ENCODE measurements at regions not wholly inside any gene's neighbourhood (a gene's known extent, or its start where the extent isn't known, plus 50 kb on each side); places are given as distances from the start of the nearest gene placed in this dataset.

DNA sequence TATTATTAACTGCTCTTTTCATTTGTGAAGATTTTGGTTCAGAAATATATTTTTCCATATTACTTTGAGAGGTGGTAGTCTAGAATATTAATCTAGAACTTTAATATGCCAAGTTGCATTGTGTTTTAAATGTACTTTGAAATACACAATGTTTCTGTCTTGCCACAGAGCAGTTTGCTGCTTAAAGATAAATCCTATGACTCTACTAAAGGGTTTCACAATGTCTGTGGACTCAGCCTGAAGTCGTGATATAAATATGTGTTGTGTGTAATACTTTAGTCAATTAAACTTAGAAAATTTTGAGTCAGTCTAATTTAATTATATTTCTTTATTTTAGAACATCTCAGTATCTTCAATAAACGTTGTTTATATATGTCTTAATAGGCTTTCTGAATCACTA is 1771.7 kb upstream of the PCDH7 start:
- WGBS, 2 donors: 36 to 43% methylated on average over 2 of the region's 2 CpGs
- no peaks in the 10 kb centered on the region for H3K9me3 ChIP-seq
- no peaks in the 10 kb centered on the region for H3K27me3 ChIP-seq
- TF ChIP-seq POLR2A (IDR thresholded peaks at IDR 0.05): no peak
- no peak for TF ChIP-seq CTCF (IDR thresholded peaks at IDR 0.05)
- no peak for DNase-seq
- H3K4me1 ChIP-seq: no peaks in the 10 kb centered on the region
- H3K27ac ChIP-seq: no peak overlapping the region
- ATAC-seq: no peak
- H3K4me3 ChIP-seq: no peak overlapping the region
- H3K36me3 ChIP-seq (replicated peaks in 1 of 2; ENCODE audit: insufficient read depth in 1 of 2, low read depth in 2 of 2): no peaks in the 10 kb centered on the region
- intact Hi-C loops (cut with DNase I): no loop called here

DNA sequence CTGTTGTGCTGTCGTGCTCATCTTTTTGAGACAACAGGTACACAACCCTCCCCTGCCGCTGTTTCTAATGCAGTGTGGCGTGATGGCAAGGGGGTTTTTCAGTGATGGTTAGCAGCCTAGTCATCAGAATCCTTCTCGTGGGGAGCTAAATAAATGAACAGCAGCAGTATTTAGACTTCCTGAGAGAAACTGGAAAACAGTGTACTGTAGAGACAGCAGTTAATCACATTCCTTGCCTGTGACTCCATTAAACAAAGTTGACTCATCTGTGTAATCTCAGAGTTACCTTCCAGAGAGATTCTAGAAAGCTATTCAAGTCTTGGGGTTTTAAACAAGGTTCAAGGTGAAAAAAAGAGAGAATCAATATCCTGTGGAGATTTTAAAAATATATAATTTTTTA is 1753.2 kb upstream of the PCDH7 start:
- 35 to 51% methylated on average over 4 of the region's 4 CpGs for WGBS, 2 donors
- DNase-seq (no peak), ATAC-seq (no peak)
- Histone ChIP-seq H3K27ac (no peak overlapping the region), H3K4me3 (no peak overlapping the region), H3K27me3 (no peaks in the 10 kb centered on the region), H3K9me3 (no peaks in the 10 kb centered on the region), H3K36me3 (replicated peaks in 1 of 2; ENCODE audit: insufficient read depth in 1 of 2, low read depth in 2 of 2) (no peaks in the 10 kb centered on the region), H3K4me1 (no peaks in the 10 kb centered on the region)
- intact Hi-C loops (cut with DNase I): no loop called here
- TF ChIP-seq POLR2A (IDR thresholded peaks at IDR 0.05): no peak
- TF ChIP-seq CTCF (IDR thresholded peaks at IDR 0.05): no peak

DNA sequence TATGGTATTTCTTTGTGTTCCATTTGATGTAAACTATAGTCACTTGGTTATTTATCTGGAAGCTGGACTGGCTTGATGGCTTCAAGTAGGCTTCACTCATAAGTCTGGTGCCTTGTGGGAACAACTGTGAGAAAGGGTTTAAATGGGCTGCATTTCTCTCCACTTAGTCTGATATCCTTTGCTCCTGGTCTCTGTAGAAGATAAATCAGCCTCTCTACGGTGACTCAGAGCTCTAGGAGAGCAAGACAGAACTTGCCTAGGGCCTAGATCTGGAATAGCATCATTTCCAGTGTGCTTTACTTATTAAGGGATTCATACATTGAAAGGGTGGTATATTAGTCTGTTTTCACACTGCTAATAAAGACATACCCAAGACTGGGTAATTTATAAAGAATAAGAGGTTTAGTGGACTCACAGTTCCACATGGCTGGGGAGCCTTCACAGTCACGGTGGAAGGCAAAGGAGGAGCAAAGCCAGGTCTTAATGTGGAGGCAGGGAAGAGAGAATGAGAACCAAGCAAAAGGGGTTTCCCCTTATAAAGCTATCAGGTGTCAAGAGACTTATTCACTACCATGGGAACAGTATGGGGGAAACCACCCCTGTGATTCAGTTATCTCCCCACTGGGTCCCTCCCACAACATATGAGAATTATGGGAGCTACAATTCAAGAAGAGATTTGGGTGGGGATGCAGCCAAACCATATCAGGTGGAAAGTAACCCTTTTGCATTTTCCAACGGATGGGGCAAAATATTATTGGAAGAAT is 1746.4 kb upstream of the PCDH7 start:
- Histone ChIP-seq H3K9me3 (no peaks in the 10 kb centered on the region), H3K27ac (no peak overlapping the region), H3K27me3 (no peaks in the 10 kb centered on the region), H3K4me1 (no peaks in the 10 kb centered on the region), H3K36me3 (replicated peaks in 1 of 2; ENCODE audit: insufficient read depth in 1 of 2, low read depth in 2 of 2) (no peaks in the 10 kb centered on the region), H3K4me3 (no peak overlapping the region)
- DNase-seq: no peak
- intact Hi-C loops (cut with DNase I): no loop called here
- ATAC-seq: no peak
- TF ChIP-seq CTCF (IDR thresholded peaks at IDR 0.05) (no peak), POLR2A (IDR thresholded peaks at IDR 0.05) (no peak)
- 28 to 46% methylated on average over 3 of the region's 3 CpGs for WGBS, 2 donors

DNA sequence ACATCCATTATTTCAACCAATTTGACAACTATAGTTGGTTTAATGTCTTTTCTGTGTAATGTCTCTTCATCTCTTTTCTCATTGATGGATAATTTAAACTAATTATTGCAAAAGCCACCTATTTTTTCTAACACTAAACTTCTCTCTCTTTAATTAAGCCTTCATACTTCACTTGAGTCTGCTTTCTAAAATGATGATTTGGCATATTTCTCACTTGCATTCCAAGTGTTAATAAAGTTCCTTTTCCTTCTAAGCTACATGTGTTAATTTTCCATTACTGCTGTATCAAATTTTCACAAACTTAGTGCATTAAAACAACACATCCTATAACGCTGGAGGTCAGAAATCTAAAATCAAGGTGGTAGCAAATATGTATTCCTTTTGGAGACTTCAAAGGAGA is 1743.8 kb upstream of the PCDH7 start:
- Histone ChIP-seq H3K27me3 (no peaks in the 10 kb centered on the region), H3K27ac (no peak overlapping the region), H3K9me3 (no peaks in the 10 kb centered on the region), H3K36me3 (replicated peaks in 1 of 2; ENCODE audit: insufficient read depth in 1 of 2, low read depth in 2 of 2) (no peaks in the 10 kb centered on the region), H3K4me1 (no peaks in the 10 kb centered on the region), H3K4me3 (no peak overlapping the region)
- ATAC-seq: no peak
- WGBS, 2 donors: 44 to 56% methylated on average over 1 of the region's 1 CpG
- DNase-seq: no peak
- TF ChIP-seq CTCF (IDR thresholded peaks at IDR 0.05) (no peak), POLR2A (IDR thresholded peaks at IDR 0.05) (no peak)
- intact Hi-C loops (cut with DNase I): no loop called here

DNA sequence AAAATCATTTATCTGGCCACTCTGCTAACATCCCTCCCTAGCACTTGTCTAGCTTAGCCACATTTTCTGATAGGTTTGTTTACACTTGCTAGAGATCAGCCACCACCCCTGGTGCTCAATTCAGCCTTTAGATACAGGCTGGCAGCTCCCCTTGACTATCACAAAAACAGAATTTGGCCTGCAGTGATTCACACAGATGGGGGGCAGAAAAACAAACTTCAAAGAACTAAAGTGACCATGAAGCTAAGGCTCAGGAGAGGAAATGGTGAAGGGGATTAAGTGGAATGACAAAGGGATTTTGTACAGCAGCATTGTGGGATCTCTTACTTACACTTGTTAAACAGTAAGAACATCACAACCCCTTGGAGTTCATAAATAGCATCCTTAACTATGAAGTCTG is 1718.0 kb upstream of the PCDH7 start:
- ATAC-seq (no peak), DNase-seq (no peak)
- Histone ChIP-seq H3K27me3 (no peaks in the 10 kb centered on the region), H3K9me3 (no peaks in the 10 kb centered on the region), H3K4me1 (no peaks in the 10 kb centered on the region), H3K36me3 (replicated peaks in 1 of 2; ENCODE audit: insufficient read depth in 1 of 2, low read depth in 2 of 2) (no peaks in the 10 kb centered on the region), H3K4me3 (no peak overlapping the region), H3K27ac (no peak overlapping the region)
- no peak for TF ChIP-seq CTCF (IDR thresholded peaks at IDR 0.05)
- TF ChIP-seq POLR2A (IDR thresholded peaks at IDR 0.05): no peak
- intact Hi-C loops (cut with DNase I): no loop called here

All from body of pancreas (tissue), 4 donors.